A673 (cell line): ENCODE measurements at regions not wholly inside any gene's neighbourhood (a gene's known extent, or its start where the extent isn't known, plus 50 kb on each side); places are given as distances from the start of the nearest gene placed in this dataset.

ENCODE experiments used
- BruUV-seq: library from RNA; stranded (reverse); fragments of 400-500 nt; replicated peaks from 2 replicates; lab custom pipeline; 2021; lab: Mats Ljungman, UMichigan
- CTCF ChIA-PET: fragments of 300-600 bp; sonication (Branson Sonifier 250); formaldehyde crosslinking; loops from one replicate; lab custom pipeline; 2022; ENCODE audit warnings: antibody characterized with exemption; lab: Charles Lee
- POLR2A ChIA-PET: fragments of 300-600 bp; sonication (Branson Sonifier 250); formaldehyde crosslinking; loops from one replicate; lab custom pipeline; 2022; ENCODE audit warnings: antibody characterized with exemption; ENCODE audit not compliant: low non-redundant PET; lab: Charles Lee
- DNase-seq: peaks from one replicate; pipeline ENCODE4 v3.0.0-alpha.2; 2015; ENCODE audit warnings: low spot score
- H3K27ac ChIP-seq: fragments of 200-600 bp; sonication (generic); 2 replicates; pipeline ENCODE4 v1.5.1; 2016; ENCODE audit warnings: mixed run types, low read depth, mild to moderate bottlenecking, mixed read lengths, antibody characterized with exemption, low read length; ENCODE audit not compliant: poor library complexity, severe bottlenecking
- H3K27me3 ChIP-seq: fragments of 200-600 bp; sonication (generic); replicated peaks from 2 replicates; pipeline ENCODE4 v1.6.1; 2017; ENCODE audit warnings: mixed run types, low read depth, mild to moderate bottlenecking, mixed read lengths, antibody characterized with exemption, low read length; ENCODE audit not compliant: insufficient read depth, poor library complexity
- H3K36me3 ChIP-seq: fragments of 200-600 bp; sonication (generic); 2 replicates; pipeline ENCODE4 v1.6.1; 2016; ENCODE audit warnings: mixed run types, mild to moderate bottlenecking, mixed read lengths, antibody characterized with exemption, low read length; ENCODE audit not compliant: insufficient read depth, poor library complexity, severe bottlenecking
- H3K4me1 ChIP-seq: fragments of 200-600 bp; sonication (generic); 2 replicates; pipeline ENCODE4 v1.6.1; 2017; ENCODE audit warnings: mixed run types, mild to moderate bottlenecking, mixed read lengths, antibody characterized with exemption, low read length; ENCODE audit not compliant: insufficient read depth, poor library complexity, severe bottlenecking
- H3K4me3 ChIP-seq: fragments of 200-600 bp; sonication (generic); 2 replicates; pipeline ENCODE4 v1.5.1; 2016; ENCODE audit warnings: low read depth, mixed run types, mild to moderate bottlenecking, mixed read lengths, low read length; ENCODE audit not compliant: poor library complexity, severe bottlenecking
- H3K9me3 ChIP-seq: fragments of 200-600 bp; sonication (generic); 2 replicates; pipeline ENCODE4 v1.6.1; 2016; ENCODE audit warnings: mixed run types, low read depth, mild to moderate bottlenecking, mixed read lengths, antibody characterized with exemption, low read length; ENCODE audit not compliant: poor library complexity, severe bottlenecking
- CTCF ChIP-seq: fragments of 300-800, 200-600 bp; sonication (generic); conservative IDR thresholded peaks from 2 replicates; pipeline ENCODE4 v1.5.1; 2017; ENCODE audit warnings: low read depth, mild to moderate bottlenecking, antibody characterized with exemption, low read length, moderate library complexity, mixed read lengths
- EZH2 ChIP-seq: fragments of 200-600 bp; sonication (generic); IDR thresholded peaks from 2 replicates; pipeline ENCODE4 v1.6.1; 2017; ENCODE audit warnings: borderline replicate concordance, low read depth, mild to moderate bottlenecking, mixed read lengths, antibody characterized with exemption, low read length; ENCODE audit not compliant: poor library complexity, severe bottlenecking
- intact Hi-C: fragments of 100-400 bp; cut with micrococcal nuclease; formaldehyde crosslinking; loops from one replicate; pipeline ENCODE4 v1.10.0; 2022; ENCODE audit not compliant: unreplicated experiment

- Histone ChIP-seq H3K27me3 (no peaks in the 10 kb centered on the region), H3K9me3 (no peaks in the 10 kb centered on the region), H3K27ac (no peak overlapping the region), H3K36me3 (no peaks in the 10 kb centered on the region), H3K4me1 (no peaks in the 10 kb centered on the region), H3K4me3 (no peak overlapping the region)
- ChIA-PET CTCF (no interaction called here), POLR2A (no interaction called here)
- TF ChIP-seq EZH2 (no peak), CTCF (no peak)
- no peak for DNase-seq
- intact Hi-C loops = no loop called here
- BruUV-seq = no TSS peak
Measured at GRCh38 chr14:98951521-98952152, 320.4 kb downstream of the BCL11B start.

- Histone ChIP-seq H3K27me3 (no peaks in the 10 kb centered on the region), H3K4me3 (no peak overlapping the region), H3K27ac (no peak overlapping the region), H3K36me3 (no peaks in the 10 kb centered on the region), H3K9me3 (no peaks in the 10 kb centered on the region), H3K4me1 (no peaks in the 10 kb centered on the region)
- intact Hi-C loops = no loop called here
- no peak for TF ChIP-seq CTCF
- TF ChIP-seq EZH2 = no peak
- no TSS peak for BruUV-seq
- POLR2A ChIA-PET = no interaction called here
- CTCF ChIA-PET = no interaction called here
- DNase-seq = peak; percentile 28
Measured at GRCh38 chr14:98952593-98953350, 319.2 kb downstream of the BCL11B start.

- ChIA-PET CTCF (no interaction called here), POLR2A (no interaction called here)
- intact Hi-C loops = no loop called here
Measured at GRCh38 chr14:98953551-98954348, 318.2 kb downstream of the BCL11B start.

More at GRCh38 chr14:98953551-98954348, 318.2 kb downstream of the BCL11B start:
- no peak for DNase-seq
- no peak for TF ChIP-seq EZH2
- TF ChIP-seq CTCF = no peak
- Histone ChIP-seq H3K27me3 (no peaks in the 10 kb centered on the region), H3K27ac (no peak overlapping the region), H3K9me3 (no peaks in the 10 kb centered on the region), H3K4me1 (no peaks in the 10 kb centered on the region), H3K36me3 (no peaks in the 10 kb centered on the region), H3K4me3 (no peak overlapping the region)
- no TSS peak for BruUV-seq
